Heart left ventricle (tissue), 16 donors: ENCODE measurements at regions not wholly inside any gene's neighbourhood (a gene's known extent, or its start where the extent isn't known, plus 50 kb on each side); places are given as distances from the start of the nearest gene placed in this dataset.

ENCODE experiments used
- ATAC-seq, 4 donors: fragments of 200-7000 bp; cut with Tn5 transposase; one replicate each; pipeline ENCODE4 v1.9.1; 2020 to 2022; ENCODE audit warnings: moderate library complexity in 4 of 4, mild to moderate bottlenecking in 3 of 4, moderate number of reproducible peaks in 1 of 4
- DNase-seq, 5 donors: peaks; one replicate each; pipeline ENCODE4 v3.0.0-alpha.2; 2020
- H3K27ac ChIP-seq, 12 donors: fragments of 200-600 bp; sonication (generic) in 4 of 12; one replicate each; pipeline versions ENCODE4 v1.5.0 to v1.8.0; 2016 to 2022; ENCODE audit warnings: mild to moderate bottlenecking in 2 of 12
- H3K27me3 ChIP-seq, 9 donors: fragments of 200-600 bp; sonication (generic) in 2 of 9; one replicate each; pipeline versions ENCODE4 v1.5.1 to v1.8.0; 2016 to 2022; ENCODE audit warnings: mild to moderate bottlenecking in 3 of 9
- H3K36me3 ChIP-seq, 9 donors: fragments of 200-600 bp; sonication (generic) in 2 of 9; one replicate each; pipeline versions ENCODE4 v1.5.0 to v1.8.0; 2018 to 2022; ENCODE audit warnings: mild to moderate bottlenecking in 2 of 9
- H3K4me1 ChIP-seq, 12 donors: fragments of 200-600 bp; sonication (generic) in 4 of 12; one replicate each; pipeline versions ENCODE4 v1.5.0 to v1.8.0; 2016 to 2022; ENCODE audit warnings: mild to moderate bottlenecking in 3 of 12
- H3K4me3 ChIP-seq, 12 donors: fragments of 200-600 bp; sonication (generic) in 4 of 12; one replicate each; pipeline versions ENCODE4 v1.5.0 to v1.8.0; 2017 to 2022; ENCODE audit warnings: mild to moderate bottlenecking in 9 of 12, moderate library complexity in 4 of 12
- H3K9me3 ChIP-seq, 12 donors: fragments of 200-600 bp; sonication (generic) in 4 of 12; one replicate each; pipeline versions ENCODE4 v1.5.0 to v1.8.0; 2016 to 2022; ENCODE audit warnings: mild to moderate bottlenecking in 1 of 12
- POLR2A ChIP-seq, 2 donors: fragments of 450-650 bp; IDR thresholded peaks; one replicate each; pipeline ENCODE4 v1.6.1; 2017; ENCODE audit warnings: antibody characterized with exemption in 2 of 2, mild to moderate bottlenecking in 2 of 2, moderate library complexity in 2 of 2
- WGBS, 4 donors: extraction: QIAGEN DNeasy Blood & Tissue Kit in 2 of 4; methylation state at CpG; one replicate each; pipeline versions ENCODE4 v1.1.5 to v1.1.7; 2013 to 2018; 5-methylcytosine and 5-hydroxymethylcytosine counted together
- intact Hi-C, 10 donors: fragments of 100-400 bp; cut with DNase I; formaldehyde crosslinking; loops; one replicate each; pipeline versions ENCODE4 v1.11.1 to v1.14.2; 2022
- TF ChIP-seq, protein P1 (sequence below), 12 donors: fragments of 200-600 bp; sonication (generic) in 4 of 12; IDR thresholded peaks; one replicate each; pipeline versions ENCODE4 v1.5.0 to v1.8.0; 2018 to 2022; ENCODE audit warnings: antibody characterized with exemption in 12 of 12, mild to moderate bottlenecking in 5 of 12
- donor health status: ischemic (EF 13 %, LVEDD 7.1; RV severe dilation, severe dysfunction).
- donor health status: healthy with polysubstance abuse.
- donor health status: DM: no; HTN: yes; CAD: no.
- donor health status: DM: no; HTN: no; CAD: no.
- donor health status: ischemic (EF 25% LVEDD 6.9; RV normal size, moderate dysfunction).
- donor health status: ischemic (EF 25% LVEDD 5.7; RV mildly dilated, moderate dysfunction).
- donor health status: healthy.
- donor health status: DM: yes; HTN: yes; CAD: no.
- donor health status: ischemic (EF 35%, LVEDD 5.7; RV mildly dilated, moderate dysfunction).
- donor health status: nonischemic (EF 11% LVEDD 7.7; RV severe dilation, severe dysfunction).
- donor health status: DM: yes; HTN: yes; CAD: no.
- donor health status: PGD.
- donor health status: ischemic (EF 29% LVEDD 5.4; RV normal size, mild dysfunction).
- donor health status: nonischemic (EF 23%, LVEDD 6.1; RV moderate dilation, normal function).

DNA sequence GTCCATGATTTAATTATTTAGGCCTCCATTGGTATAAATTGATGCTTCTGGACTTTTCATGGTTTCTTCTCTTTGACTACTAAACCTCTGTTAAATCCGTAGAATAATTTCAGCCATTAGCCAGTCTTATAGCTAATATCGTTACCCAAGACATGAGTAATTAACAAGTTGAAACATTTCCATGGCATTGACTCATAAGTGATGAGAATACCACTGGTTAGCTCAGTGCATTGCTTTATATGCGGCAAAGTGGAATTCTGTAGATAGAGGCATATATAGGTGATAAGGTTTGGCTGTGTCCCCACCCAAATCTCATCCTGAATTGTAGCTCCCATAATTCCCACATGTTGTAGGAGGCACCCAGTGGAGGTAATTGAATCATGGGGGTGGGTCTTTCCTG, 80.6 kb downstream of the VCX2 start:
- Histone ChIP-seq H3K9me3 (no peaks in the 10 kb centered on the region), H3K36me3 (no peaks in the 10 kb centered on the region), H3K4me3 (no peak overlapping the region), H3K27ac (no peak overlapping the region), H3K27me3 (no peaks in the 10 kb centered on the region), H3K4me1 (no peaks in the 10 kb centered on the region)
- 89 to 97% (median 95%) methylated on average over 3 of the region's 3 CpGs for WGBS, 4 donors
- TF ChIP-seq, protein P1, sequence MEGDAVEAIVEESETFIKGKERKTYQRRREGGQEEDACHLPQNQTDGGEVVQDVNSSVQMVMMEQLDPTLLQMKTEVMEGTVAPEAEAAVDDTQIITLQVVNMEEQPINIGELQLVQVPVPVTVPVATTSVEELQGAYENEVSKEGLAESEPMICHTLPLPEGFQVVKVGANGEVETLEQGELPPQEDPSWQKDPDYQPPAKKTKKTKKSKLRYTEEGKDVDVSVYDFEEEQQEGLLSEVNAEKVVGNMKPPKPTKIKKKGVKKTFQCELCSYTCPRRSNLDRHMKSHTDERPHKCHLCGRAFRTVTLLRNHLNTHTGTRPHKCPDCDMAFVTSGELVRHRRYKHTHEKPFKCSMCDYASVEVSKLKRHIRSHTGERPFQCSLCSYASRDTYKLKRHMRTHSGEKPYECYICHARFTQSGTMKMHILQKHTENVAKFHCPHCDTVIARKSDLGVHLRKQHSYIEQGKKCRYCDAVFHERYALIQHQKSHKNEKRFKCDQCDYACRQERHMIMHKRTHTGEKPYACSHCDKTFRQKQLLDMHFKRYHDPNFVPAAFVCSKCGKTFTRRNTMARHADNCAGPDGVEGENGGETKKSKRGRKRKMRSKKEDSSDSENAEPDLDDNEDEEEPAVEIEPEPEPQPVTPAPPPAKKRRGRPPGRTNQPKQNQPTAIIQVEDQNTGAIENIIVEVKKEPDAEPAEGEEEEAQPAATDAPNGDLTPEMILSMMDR (IDR thresholded peaks at IDR 0.05): no peak
- TF ChIP-seq POLR2A (IDR thresholded peaks at IDR 0.05): no peak
- DNase-seq: no peak
- ATAC-seq: no peak
- intact Hi-C loops: no loop called here

DNA sequence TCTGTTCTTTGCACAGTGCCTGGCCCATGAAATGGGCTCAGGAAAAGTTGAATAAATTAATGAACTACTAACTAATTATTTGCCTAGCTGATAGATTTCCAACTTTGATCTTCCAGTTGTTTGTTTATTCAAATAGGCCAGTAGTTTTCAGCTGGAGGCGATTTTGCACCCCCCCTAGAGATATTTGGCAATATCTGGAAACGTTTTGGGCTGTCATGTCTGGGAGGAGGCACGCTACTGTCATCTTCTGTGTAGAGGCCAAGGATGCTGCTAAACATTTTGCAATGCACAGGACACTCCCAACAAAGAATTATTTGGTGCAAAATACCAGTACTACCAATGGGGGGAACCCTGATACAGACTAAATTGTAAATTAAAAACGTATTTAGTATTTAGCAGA, 81.9 kb downstream of the VCX2 start:
- TF ChIP-seq POLR2A (IDR thresholded peaks at IDR 0.05): no peak
- TF ChIP-seq, protein P1 (IDR thresholded peaks at IDR 0.05): no peak
- no peaks in the 10 kb centered on the region for H3K9me3 ChIP-seq
- H3K27me3 ChIP-seq: no peaks in the 10 kb centered on the region
- H3K4me1 ChIP-seq: no peaks in the 10 kb centered on the region
- DNase-seq (no peak), ATAC-seq (no peak)
- 48 to 81% (median 63%) methylated on average over 4 of the region's 4 CpGs for WGBS, 4 donors
- intact Hi-C loops: no loop called here
- no peak overlapping the region for H3K27ac ChIP-seq
- H3K36me3 ChIP-seq: no peaks in the 10 kb centered on the region
- no peak overlapping the region for H3K4me3 ChIP-seq

DNA sequence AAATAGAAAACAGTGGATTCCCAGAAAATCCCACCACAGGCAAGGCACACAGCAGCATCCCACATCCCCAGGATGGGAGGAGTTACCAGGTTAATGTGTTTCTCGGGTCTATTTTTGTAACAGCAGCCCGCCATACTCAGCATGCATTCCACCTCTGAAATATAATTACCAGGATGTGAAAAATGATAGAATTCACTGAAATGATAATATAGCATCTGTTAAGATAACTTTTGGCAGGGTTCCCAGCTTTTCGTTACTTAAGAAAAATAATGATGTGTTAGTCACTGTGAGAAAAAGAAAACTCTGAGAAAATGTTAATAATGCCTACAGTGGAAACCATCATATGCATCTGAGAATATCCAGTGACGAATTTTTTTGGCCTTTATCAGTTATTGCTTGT, 87.1 kb downstream of the VCX2 start:
- Histone ChIP-seq H3K9me3 (no peaks in the 10 kb centered on the region), H3K36me3 (no peaks in the 10 kb centered on the region), H3K27me3 (no peaks in the 10 kb centered on the region), H3K4me1 (no peaks in the 10 kb centered on the region), H3K27ac (no peak overlapping the region), H3K4me3 (no peak overlapping the region)
- no peak for TF ChIP-seq POLR2A (IDR thresholded peaks at IDR 0.05)
- TF ChIP-seq, protein P1 (IDR thresholded peaks at IDR 0.05): no peak
- ATAC-seq: no peak
- intact Hi-C loops: no loop called here
- WGBS, 4 donors: 29 to 44% (median 30%) methylated on average over 4 of the region's 4 CpGs
- DNase-seq: no peak

DNA sequence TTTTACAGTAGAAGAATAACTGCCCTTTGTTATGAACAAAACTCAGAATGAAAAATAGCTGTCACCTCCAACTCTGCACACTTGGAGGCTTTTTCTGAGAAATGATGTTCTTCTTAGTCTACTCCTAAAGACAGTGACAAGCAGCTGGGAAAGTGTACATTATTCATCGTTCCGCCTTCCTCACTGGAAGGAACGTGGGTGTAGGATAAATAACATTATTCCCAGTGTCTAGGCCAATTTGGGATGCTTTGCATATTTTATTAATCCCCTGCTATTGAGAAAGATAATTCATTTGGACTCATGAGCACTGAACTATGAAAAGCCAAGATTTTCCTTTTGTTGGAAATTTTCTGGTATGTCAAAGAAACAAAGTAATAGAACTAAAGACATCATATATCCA, 87.8 kb downstream of the VCX2 start:
- H3K27ac ChIP-seq: no peak overlapping the region

More for the DNA sequence above, 87.8 kb downstream of the VCX2 start:
- no peaks in the 10 kb centered on the region for H3K27me3 ChIP-seq
- H3K4me1 ChIP-seq: no peaks in the 10 kb centered on the region
- 57 to 66% (median 61%) methylated on average over 3 of the region's 3 CpGs for WGBS, 4 donors
- DNase-seq (no peak), ATAC-seq (no peak)
- no peak for TF ChIP-seq POLR2A (IDR thresholded peaks at IDR 0.05)
- TF ChIP-seq, protein P1 (IDR thresholded peaks at IDR 0.05): no peak
- no peaks in the 10 kb centered on the region for H3K36me3 ChIP-seq
- H3K4me3 ChIP-seq: no peak overlapping the region
- intact Hi-C loops: no loop called here
- H3K9me3 ChIP-seq: no peaks in the 10 kb centered on the region
